ENCODE measurements at regions not wholly inside any gene's neighbourhood (a gene's known extent, or its start where the extent isn't known, plus 50 kb on each side); places are given as distances from the start of the nearest gene placed in this dataset.

DNA sequence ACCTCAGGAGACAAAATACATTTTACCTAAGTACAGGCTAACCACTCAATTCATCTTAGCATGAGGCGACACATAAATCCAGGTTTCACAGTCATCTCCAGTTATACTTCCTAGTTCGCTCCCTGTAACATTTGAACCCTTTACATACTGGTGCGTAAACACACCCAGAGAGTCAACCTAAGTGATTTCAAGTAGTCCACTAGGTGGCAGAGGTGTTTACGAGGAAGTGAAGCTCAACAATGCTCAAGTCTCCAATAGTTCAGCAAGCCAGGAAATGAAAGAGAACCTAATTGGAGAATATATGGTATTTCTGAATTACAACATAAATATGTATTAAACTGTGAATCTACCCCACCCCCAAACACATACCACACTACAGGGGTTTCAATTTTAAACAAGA, 76.3 kb upstream of the ABCB5 start:
- no peaks in the 10 kb centered on the region for H3K4me1 ChIP-seq
- no peak for DNase-seq
- H3K4me3 ChIP-seq, result no peak overlapping the region
- 83 to 88% methylated on average over 4 of the region's 4 CpGs for WGBS, 2 donors (ENCODE audit: low coverage in 1 of 2)
- in situ Hi-C loops (cut with MboI; ENCODE audit: low pct_ligation_motif_present in 1 of 4, low pct_unique_long_range_greater_than_20kb in 1 of 4, low sequenced_read_pairs in 3 of 4) (no loop called here), intact Hi-C loops (cut with DNase I; ENCODE audit: low total_unique reads) (no loop called here)
- no peaks in the 10 kb centered on the region for H3K27me3 ChIP-seq
- H3K36me3 ChIP-seq, result no peaks in the 10 kb centered on the region
- H3K9me3 ChIP-seq, result no peaks in the 10 kb centered on the region
- no peak overlapping the region for H3K27ac ChIP-seq
- TF ChIP-seq EP300 (IDR thresholded peaks at IDR 0.05; ENCODE audit: low read depth) (no peak), CTCF (IDR thresholded peaks at IDR 0.05) (no peak), POLR2A (IDR thresholded peaks at IDR 0.05) (no peak), POLR2AphosphoS5 (IDR thresholded peaks at IDR 0.05) (no peak)

DNA sequence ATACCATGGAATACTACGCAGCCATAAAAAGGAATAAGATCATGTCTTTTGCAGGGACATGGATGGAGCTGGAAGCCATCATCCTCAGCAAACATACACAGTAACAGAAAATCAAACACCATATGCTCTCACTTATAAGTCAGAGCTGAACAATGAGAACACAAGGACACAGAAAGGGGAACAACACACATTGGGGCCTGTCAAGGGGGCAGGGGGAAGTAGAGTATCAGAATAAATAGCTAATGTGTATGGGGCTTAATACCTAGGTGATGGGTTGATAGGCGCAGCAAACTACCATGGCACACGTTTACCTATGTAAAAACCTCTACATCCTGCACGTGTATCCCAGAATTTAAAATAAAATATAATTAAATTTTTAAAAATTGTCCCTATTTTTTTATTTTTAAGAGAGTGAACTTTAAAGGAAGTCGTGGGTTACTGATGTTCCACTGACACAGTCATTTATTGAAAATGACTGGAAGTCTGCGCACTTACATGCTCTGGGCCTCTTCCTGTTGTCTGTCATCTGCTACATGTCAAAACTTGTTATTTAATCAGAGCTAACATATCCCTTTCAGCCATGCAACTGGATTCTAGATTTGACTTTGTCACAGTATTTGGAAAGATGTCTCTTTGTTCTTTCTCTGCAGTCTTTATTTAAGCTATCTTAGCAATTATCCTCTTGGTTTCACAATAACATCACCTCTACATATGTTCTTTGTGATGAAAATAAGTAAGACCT, 73.7 kb upstream of the ABCB5 start:
- H3K4me3 ChIP-seq, result no peak overlapping the region
- DNase-seq, result no peak
- intact Hi-C loops (cut with DNase I; ENCODE audit: low total_unique reads), result no loop called here
- no peaks in the 10 kb centered on the region for H3K36me3 ChIP-seq
- WGBS, 2 donors (ENCODE audit: low coverage in 1 of 2), result 64 to 79% methylated on average over 5 to 6 of the region's 6 CpGs
- no peak overlapping the region for H3K27ac ChIP-seq
- H3K27me3 ChIP-seq, result no peaks in the 10 kb centered on the region
- no peaks in the 10 kb centered on the region for H3K4me1 ChIP-seq
- TF ChIP-seq POLR2AphosphoS5 (IDR thresholded peaks at IDR 0.05) (no peak), EP300 (IDR thresholded peaks at IDR 0.05; ENCODE audit: low read depth) (no peak), CTCF (IDR thresholded peaks at IDR 0.05) (no peak)
- no peaks in the 10 kb centered on the region for H3K9me3 ChIP-seq
- in situ Hi-C loops (cut with MboI; ENCODE audit: low pct_ligation_motif_present in 1 of 4, low pct_unique_long_range_greater_than_20kb in 1 of 4, low sequenced_read_pairs in 3 of 4), result no loop called here

GRCh38 chr7:20542594-20542993, 72.9 kb upstream of the ABCB5 start:
- Histone ChIP-seq H3K4me1 (no peaks in the 10 kb centered on the region), H3K27me3 (no peaks in the 10 kb centered on the region), H3K27ac (no peak overlapping the region), H3K36me3 (no peaks in the 10 kb centered on the region), H3K4me3 (no peak overlapping the region), H3K9me3 (no peaks in the 10 kb centered on the region)
- intact Hi-C loops (cut with DNase I; ENCODE audit: low total_unique reads), result no loop called here
- in situ Hi-C loops (cut with MboI; ENCODE audit: low pct_ligation_motif_present in 1 of 4, low pct_unique_long_range_greater_than_20kb in 1 of 4, low sequenced_read_pairs in 3 of 4), result no loop called here
- no peak for TF ChIP-seq POLR2AphosphoS5 (IDR thresholded peaks at IDR 0.05)
- no peak for TF ChIP-seq EP300 (IDR thresholded peaks at IDR 0.05; ENCODE audit: low read depth)
- TF ChIP-seq CTCF (IDR thresholded peaks at IDR 0.05), result no peak
- no peak for TF ChIP-seq POLR2A (IDR thresholded peaks at IDR 0.05)
- WGBS, 2 donors (ENCODE audit: low coverage in 1 of 2), result 11 to 12% methylated on average over 1 of the region's 1 CpG
- DNase-seq, result peak; percentile 8

GRCh38 chr7:20543500-20543899, 72.0 kb upstream of the ABCB5 start:
- no peak for DNase-seq
- in situ Hi-C loops (cut with MboI; ENCODE audit: low pct_ligation_motif_present in 1 of 4, low pct_unique_long_range_greater_than_20kb in 1 of 4, low sequenced_read_pairs in 3 of 4) (no loop called here), intact Hi-C loops (cut with DNase I; ENCODE audit: low total_unique reads) (no loop called here)
- WGBS, 2 donors (ENCODE audit: low coverage in 1 of 2), result 74 to 80% methylated on average over 1 of the region's 1 CpG
- H3K9me3 ChIP-seq, result no peaks in the 10 kb centered on the region
- H3K4me1 ChIP-seq, result no peaks in the 10 kb centered on the region
- H3K27me3 ChIP-seq, result no peaks in the 10 kb centered on the region
- no peak for TF ChIP-seq POLR2A (IDR thresholded peaks at IDR 0.05)
- TF ChIP-seq CTCF (IDR thresholded peaks at IDR 0.05), result no peak
- TF ChIP-seq EP300 (IDR thresholded peaks at IDR 0.05; ENCODE audit: low read depth), result no peak
- TF ChIP-seq POLR2AphosphoS5 (IDR thresholded peaks at IDR 0.05), result no peak
- no peaks in the 10 kb centered on the region for H3K36me3 ChIP-seq
- H3K27ac ChIP-seq, result no peak overlapping the region
- H3K4me3 ChIP-seq, result no peak overlapping the region
